SK-N-MC (cell line): ENCODE measurements at regions not wholly inside any gene's neighbourhood (a gene's known extent, or its start where the extent isn't known, plus 50 kb on each side); places are given as distances from the start of the nearest gene placed in this dataset.
"Not testable (repeated sequence)": the region's sequence is repeated elsewhere in the genome, so short reads cannot be mapped to it uniquely, and the experiment has no call there.

Experiments
- DNase-seq: peaks from one replicate; pipeline ENCODE4 v3.0.0-alpha.2; 2011; ENCODE audit warnings: low read depth, low spot score
- H3K27ac ChIP-seq: fragments of 200-600 bp; sonication (generic); 2 replicates; pipeline ENCODE4 v1.5.1; 2016; ENCODE audit warnings: mixed run types
- H3K36me3 ChIP-seq: fragments of 200-600 bp; sonication (generic); 2 replicates; pipeline ENCODE4 v1.6.1; 2017; ENCODE audit warnings: antibody characterized with exemption, low read length, mixed read lengths; ENCODE audit not compliant: insufficient read depth
- H3K4me3 ChIP-seq: fragments of 200-600 bp; sonication (generic); 2 replicates; pipeline ENCODE4 v1.5.1; 2016
- H3K9ac ChIP-seq: fragments of 200-600 bp; sonication (generic); 2 replicates; pipeline ENCODE4 v1.8.0; 2017; ENCODE audit warnings: mixed run types, mixed read lengths; ENCODE audit not compliant: insufficient read length
- H3K9me3 ChIP-seq: fragments of 200-600 bp; sonication (generic); 2 replicates; pipeline ENCODE4 v1.6.1; 2017; ENCODE audit warnings: low read depth, mild to moderate bottlenecking, antibody characterized with exemption, low read length, moderate library complexity, mixed read lengths
- EZH2 ChIP-seq: fragments of 200-600 bp; sonication (generic); IDR thresholded peaks from one replicate; pipeline ENCODE4 v1.6.1; 2017; ENCODE audit warnings: antibody characterized with exemption
- FOXP2 ChIP-seq: optimal IDR thresholded peaks from 2 replicates; pipeline ENCODE3; 2011; ENCODE audit warnings: mild to moderate bottlenecking, moderate library complexity; ENCODE audit not compliant: insufficient read depth; ENCODE audit errors: extremely low read length, control extremely low read depth
- POLR2AphosphoS5 ChIP-seq: IDR thresholded peaks from 2 replicates; pipeline ENCODE4 v1.6.1; 2012; ENCODE audit warnings: mild to moderate bottlenecking, low read depth, low read length, borderline replicate concordance

DNA sequence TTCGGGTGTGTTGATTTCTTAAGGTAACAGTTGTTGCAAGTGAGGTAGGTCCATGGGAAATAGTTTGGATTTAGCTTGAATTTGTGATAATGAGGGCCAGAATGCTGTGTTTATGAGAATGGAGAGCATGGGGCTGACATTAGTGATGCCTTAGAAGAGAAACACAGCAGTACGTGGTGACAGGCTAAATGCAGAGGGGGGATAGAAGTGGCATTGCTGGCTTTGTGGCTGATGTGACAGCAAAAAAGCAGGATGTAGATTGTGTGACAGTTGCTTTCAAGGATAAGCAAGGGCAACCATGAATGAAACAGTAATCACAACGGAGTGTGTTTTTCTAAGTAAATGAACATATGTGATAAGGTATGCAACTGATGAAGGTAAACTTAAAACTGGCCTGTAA lies 103.4 kb upstream of the SGCD start:
- H3K9me3 ChIP-seq: no peaks in the 10 kb centered on the region
- TF ChIP-seq POLR2AphosphoS5 (no peak), EZH2 (no peak), FOXP2 (no peak)
- no peak overlapping the region for H3K9ac ChIP-seq
- no peak overlapping the region for H3K27ac ChIP-seq
- H3K4me3 ChIP-seq: no peak overlapping the region
- no peak for DNase-seq
- no peaks in the 10 kb centered on the region for H3K36me3 ChIP-seq

DNA sequence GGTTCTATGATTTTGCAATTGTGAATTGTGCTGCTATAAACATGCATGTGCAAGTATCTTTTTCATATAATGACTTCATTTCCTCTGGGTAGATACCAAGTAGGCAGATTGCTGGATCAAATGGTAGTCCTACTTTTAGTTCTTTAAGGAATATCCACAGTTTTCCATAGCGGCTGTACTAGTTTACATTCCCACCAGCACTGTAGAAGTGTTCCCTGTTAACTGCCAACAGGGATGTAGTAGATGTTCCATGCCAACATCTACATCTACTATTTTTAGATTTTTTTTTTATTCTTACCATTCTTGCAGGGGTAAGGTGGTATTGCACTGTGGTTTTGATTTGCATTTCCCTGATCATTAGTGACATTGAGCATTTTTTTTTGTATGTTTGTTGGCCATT lies 100.5 kb upstream of the SGCD start:
- not testable (repeated sequence) for H3K4me3 ChIP-seq, H3K36me3 ChIP-seq, DNase-seq

DNA sequence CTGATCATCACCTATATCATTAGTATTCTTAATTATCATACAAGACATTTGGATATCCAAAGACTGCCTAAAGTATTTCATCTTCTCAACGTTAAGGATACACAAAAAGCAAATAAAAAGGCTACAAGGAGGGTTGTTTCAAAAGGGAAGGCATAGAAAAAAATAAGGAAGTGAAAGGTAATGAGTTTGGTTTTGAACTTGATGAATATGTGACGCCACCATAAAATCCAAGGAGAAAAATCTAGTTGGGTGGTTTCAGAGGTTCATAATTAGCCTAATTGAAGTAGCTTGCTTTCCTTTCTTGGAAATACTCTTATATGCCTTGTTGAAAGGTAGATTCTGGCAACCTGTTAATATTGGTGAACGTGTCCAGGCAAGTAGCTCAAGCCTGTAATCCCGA lies 96.1 kb upstream of the SGCD start:
- Histone ChIP-seq H3K9me3 (no peaks in the 10 kb centered on the region), H3K27ac (no peak overlapping the region), H3K4me3 (no peak overlapping the region), H3K9ac (no peak overlapping the region), H3K36me3 (no peaks in the 10 kb centered on the region)
- DNase-seq: no peak
- TF ChIP-seq EZH2: no peak
- no peak for TF ChIP-seq FOXP2
- TF ChIP-seq POLR2AphosphoS5: no peak

More for the DNA sequence above, 100.5 kb upstream of the SGCD start:
- not testable (repeated sequence) for H3K9me3 ChIP-seq, H3K27ac ChIP-seq, H3K9ac ChIP-seq

DNA sequence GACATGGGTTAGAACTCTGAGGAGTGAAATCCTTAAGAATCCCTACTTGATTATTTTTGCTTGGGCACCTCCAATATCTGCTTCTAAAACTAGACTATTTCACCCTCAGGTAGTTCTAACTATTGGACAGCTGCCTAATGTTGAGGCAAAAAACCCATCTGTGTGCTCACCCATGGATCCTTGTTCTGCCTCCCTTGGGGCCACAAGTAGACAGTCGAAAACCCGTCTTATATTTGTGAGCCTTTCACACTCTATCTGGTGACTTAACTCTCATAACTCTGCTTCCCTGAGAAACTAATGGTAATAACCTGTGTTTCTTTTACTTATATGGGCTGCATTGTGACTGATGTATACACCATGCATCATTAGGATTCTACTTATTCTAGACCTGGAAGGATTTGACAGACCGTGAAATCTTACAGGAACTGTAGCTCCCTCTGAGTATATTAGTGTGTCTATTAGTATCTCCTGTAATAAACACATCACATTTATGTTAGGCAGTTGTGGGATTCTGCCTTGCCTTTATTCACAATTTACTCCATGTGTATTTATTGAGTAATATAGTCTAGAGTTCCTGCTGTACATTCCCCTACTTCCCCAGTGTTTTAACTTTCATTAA lies 94.6 kb upstream of the SGCD start:
- no peaks in the 10 kb centered on the region for H3K36me3 ChIP-seq
- no peak overlapping the region for H3K9ac ChIP-seq
- H3K9me3 ChIP-seq: no peaks in the 10 kb centered on the region
- H3K4me3 ChIP-seq: no peak overlapping the region
- no peak for TF ChIP-seq EZH2
- TF ChIP-seq FOXP2: no peak
- no peak for TF ChIP-seq POLR2AphosphoS5
- no peak overlapping the region for H3K27ac ChIP-seq
- DNase-seq: no peak

DNA sequence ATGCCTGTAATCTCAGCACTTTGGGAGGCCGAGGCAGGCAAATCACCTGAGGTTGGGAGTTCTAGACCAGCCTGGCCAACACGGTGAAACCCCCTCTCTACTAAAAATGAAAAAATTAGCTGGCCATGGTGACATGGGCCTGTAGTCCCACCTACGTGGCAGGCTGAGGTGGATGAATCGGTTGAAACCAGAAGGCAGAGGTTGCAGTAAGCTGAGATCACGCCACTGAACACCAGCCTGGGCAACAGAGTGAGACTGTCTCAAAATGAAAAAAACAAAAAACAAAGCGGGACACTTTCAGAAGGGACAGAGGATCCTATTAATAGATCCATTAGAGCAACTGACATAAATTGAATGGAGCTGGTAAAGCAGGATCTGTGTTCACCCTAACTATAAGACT lies 89.6 kb upstream of the SGCD start:
- Histone ChIP-seq H3K9me3 (no peaks in the 10 kb centered on the region), H3K4me3 (no peak overlapping the region), H3K9ac (no peak overlapping the region), H3K27ac (no peak overlapping the region), H3K36me3 (no peaks in the 10 kb centered on the region)
- no peak for TF ChIP-seq EZH2
- no peak for TF ChIP-seq POLR2AphosphoS5
- no peak for TF ChIP-seq FOXP2
- no peak for DNase-seq

DNA sequence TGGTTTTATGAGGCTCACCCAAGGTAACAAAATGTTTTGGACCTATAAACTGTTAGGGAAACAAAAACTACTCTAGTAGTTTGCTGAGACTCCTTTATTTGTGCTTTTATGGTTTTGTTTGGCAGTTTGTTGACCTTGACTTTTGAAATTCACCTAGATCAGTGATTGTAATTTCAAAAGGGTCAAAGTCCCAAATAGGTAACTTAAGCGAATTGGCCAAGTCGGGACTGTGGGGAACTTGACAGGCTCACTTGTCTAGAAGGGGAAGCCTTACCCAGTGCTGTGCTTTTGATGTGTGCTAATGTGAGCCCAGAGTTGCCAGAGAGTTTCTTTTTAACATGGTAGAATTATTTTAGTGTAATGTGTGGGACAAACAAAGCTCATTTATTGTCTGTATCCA lies 87.2 kb upstream of the SGCD start:
- Histone ChIP-seq H3K36me3 (no peaks in the 10 kb centered on the region), H3K4me3 (no peak overlapping the region), H3K27ac (no peak overlapping the region), H3K9ac (no peak overlapping the region), H3K9me3 (no peaks in the 10 kb centered on the region)
- no peak for DNase-seq
- no peak for TF ChIP-seq EZH2
- no peak for TF ChIP-seq POLR2AphosphoS5
- TF ChIP-seq FOXP2: no peak

DNA sequence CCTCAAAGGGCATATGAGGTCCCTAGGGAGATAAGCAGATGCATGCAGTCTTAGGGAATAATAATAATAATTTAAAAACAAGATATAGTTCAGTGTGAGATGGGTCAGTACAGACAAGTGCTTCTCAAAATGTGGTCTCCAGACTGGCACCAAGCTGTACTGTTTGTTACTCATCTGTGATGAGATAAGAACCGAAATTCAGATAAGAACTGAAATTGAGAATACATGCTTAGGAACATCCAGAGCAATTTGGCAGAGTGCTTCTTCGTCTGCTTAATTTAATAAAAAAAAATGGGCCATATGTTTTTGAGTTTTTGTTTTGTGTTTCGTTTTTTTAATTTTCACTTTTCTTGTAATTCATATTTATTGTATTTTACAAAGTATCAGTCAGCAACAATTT lies 86.5 kb upstream of the SGCD start:
- Histone ChIP-seq H3K9ac (no peak overlapping the region), H3K36me3 (no peaks in the 10 kb centered on the region), H3K9me3 (no peaks in the 10 kb centered on the region), H3K27ac (no peak overlapping the region), H3K4me3 (no peak overlapping the region)
- no peak for DNase-seq
- TF ChIP-seq EZH2: no peak
- no peak for TF ChIP-seq FOXP2
- TF ChIP-seq POLR2AphosphoS5: no peak

DNA sequence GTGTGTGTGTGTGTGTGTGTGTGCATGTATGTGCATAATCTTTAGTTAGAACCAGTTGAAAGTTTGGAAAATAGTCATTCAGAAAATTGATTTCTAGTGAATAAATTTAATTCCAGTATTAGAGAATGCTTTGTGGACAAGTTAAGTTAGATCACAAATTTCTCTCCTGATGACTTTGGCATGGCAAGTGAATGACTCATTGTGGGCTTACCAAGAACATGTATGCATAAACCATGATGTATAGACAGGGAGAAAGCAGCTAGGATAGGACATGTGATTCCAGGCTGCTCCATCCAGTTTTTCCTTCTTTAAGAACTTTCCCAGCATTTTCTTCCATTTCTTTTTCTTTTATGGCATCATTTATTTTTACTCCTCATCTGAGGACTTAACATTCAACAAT lies 85.7 kb upstream of the SGCD start:
- H3K9me3 ChIP-seq: no peaks in the 10 kb centered on the region
- H3K27ac ChIP-seq: no peak overlapping the region
- no peaks in the 10 kb centered on the region for H3K36me3 ChIP-seq
- TF ChIP-seq FOXP2 (no peak), EZH2 (no peak), POLR2AphosphoS5 (no peak)
- H3K4me3 ChIP-seq: no peak overlapping the region
- H3K9ac ChIP-seq: no peak overlapping the region
- DNase-seq: no peak

DNA sequence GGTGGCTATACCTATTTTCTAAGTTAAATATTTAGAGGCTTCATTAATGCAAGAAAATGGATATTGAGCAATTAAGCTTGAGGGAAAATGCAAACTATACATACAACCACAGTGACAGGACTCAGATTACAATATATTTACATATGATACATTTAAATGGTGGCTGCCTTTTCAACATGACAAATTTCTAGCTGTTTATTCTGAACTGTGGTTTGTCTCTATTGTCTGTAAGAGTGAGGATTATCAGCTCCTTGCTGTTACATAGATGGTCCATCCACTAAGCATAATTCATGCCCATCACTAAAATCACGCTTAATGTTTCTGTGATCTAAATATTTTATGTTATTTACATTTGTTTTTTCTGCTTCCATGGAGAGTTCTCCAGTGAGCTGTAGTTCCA lies 81.1 kb upstream of the SGCD start:
- Histone ChIP-seq H3K9me3 (no peaks in the 10 kb centered on the region), H3K9ac (no peak overlapping the region), H3K27ac (no peak overlapping the region), H3K4me3 (no peak overlapping the region), H3K36me3 (no peaks in the 10 kb centered on the region)
- DNase-seq: no peak
- no peak for TF ChIP-seq POLR2AphosphoS5
- no peak for TF ChIP-seq EZH2
- TF ChIP-seq FOXP2: no peak
